Esophagus mucosa (tissue), 1 donor: ENCODE measurements at regions not wholly inside any gene's neighbourhood (a gene's known extent, or its start where the extent isn't known, plus 50 kb on each side); places are given as distances from the start of the nearest gene placed in this dataset.
"Not testable (repeated sequence)": the region's sequence is repeated elsewhere in the genome, so short reads cannot be mapped to it uniquely, and the experiment has no call there.

Source experiments
- ATAC-seq: fragments of 200-7000 bp; cut with Tn5 transposase; one replicate; pipeline ENCODE4 v1.9.1; 2020
- donor health status: DM: yes; HTN: yes; CAD: no.

DNA sequence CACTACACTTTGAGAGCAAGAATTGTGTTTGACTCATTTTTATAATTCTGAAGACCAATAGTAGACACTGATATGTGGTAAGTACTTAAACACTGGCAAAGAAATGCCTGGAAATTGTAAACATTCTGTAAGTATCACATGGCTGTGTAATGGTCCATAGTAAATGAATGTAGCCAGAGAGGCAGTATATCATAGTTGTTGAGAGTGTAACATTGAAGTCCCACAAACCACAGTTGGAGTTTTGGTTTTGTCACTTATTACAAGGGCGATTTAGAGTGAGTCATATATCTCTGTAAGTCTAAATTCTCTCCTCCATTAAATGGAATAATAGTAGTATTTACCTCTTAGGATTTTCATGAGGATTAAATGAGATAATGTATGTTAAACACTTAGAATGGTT lies 181.1 kb upstream of the MEF2C start:
- ATAC-seq, result no peak

DNA sequence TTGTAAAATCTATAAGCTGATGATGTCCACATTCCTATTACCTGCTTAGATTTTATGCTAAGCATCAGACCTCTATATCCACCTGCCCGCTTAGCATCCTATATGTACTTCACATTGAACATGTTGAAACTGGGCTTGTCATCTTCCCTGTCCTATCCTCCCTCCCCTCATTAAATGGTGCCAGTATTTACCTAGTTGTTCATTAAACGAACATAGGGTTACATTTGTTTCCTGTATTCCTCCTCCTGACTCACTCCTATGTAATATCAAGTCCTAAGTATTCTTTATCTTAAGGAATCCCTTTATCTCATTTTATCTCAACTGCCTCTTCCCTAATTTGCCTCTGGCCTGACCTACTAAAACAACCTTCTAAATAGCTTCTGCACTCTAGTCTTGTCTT lies 177.8 kb upstream of the MEF2C start:
- no peak for ATAC-seq

DNA sequence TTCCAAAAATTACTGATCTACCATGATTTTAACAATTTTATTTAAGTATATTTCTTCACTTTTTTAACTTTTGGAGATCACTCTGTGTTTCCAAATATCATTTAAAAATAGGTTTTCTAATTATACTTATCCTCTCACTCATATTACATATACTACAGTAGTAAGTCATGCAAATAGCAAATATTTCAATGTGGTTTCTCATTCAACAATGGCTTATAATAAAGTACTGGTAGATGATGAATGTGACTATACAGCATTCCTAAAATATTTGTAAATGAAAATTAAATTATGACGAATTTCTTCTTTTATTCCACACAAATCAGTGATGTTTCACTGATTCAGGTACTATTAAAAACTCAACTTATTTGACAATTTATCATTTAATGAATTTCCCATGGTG lies 176.3 kb upstream of the MEF2C start:
- ATAC-seq, result no peak

DNA sequence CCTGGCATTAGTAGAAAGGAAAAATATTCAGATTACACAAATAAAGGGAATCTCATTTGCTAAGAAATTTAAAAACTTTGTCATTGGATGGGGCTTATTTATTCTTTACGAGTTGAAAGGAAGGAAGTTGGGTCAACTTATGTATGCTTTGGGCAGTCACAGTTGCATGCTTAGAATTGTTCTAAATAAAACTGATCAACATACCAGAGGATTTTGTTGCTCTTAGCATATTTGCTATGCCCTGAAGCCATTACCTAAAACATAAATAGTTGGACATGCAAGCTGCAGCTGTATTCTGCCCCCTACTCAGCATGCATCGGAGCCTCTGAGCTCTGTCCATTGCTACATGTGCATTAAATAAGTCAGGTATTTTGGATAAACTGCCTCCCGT lies 172.7 kb upstream of the MEF2C start:
- ATAC-seq, result no peak

DNA sequence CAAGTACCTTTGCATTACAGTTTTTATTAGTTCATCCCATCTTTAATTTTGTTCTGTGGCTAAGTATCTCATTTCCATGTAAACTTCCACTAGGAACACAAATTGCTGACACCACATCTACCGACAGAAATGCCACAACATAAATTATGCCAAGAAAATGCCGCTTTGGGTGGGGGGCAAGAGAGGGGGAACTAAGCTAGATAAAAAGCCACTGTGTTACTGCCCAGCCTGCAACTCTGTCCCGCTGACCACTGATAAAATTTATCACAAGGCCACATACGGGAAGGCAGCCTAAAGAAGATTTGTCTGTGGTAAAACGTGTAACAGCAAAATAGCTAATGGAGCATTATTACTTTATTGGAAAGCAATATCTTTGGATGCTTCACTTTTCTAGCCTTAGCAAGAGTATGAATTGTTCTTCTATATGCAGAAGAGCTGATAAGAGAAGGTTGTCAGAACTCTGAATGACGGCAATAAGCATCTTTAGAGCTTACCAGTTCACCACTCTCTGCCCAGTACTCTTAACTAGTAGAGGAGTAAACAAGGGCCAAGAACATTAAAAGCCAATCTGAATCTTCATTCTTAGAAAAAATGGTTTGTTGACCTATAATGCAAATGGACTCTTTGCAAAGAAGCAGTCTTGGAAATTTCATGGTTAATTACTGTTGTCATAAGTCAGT lies 172.2 kb upstream of the MEF2C start:
- no peak for ATAC-seq

DNA sequence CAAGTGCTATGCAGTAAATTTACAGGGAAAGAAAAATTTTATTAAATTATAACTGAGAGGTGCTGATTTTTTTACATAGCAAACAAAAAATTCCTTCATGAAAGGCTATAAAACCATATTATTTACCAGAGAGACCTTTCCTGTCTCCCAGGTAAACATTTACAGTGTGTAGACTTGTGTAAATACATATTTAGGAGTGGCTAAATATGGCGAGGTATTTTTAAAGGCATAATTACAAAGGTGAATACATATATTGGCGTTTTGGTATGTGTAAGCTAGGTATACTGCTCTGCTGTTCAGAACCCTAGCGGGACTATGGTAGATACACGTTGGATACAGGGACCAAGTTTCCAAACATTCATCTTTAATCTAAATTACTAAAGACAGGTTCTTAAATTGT lies 170.6 kb upstream of the MEF2C start:
- ATAC-seq, result no peak

DNA sequence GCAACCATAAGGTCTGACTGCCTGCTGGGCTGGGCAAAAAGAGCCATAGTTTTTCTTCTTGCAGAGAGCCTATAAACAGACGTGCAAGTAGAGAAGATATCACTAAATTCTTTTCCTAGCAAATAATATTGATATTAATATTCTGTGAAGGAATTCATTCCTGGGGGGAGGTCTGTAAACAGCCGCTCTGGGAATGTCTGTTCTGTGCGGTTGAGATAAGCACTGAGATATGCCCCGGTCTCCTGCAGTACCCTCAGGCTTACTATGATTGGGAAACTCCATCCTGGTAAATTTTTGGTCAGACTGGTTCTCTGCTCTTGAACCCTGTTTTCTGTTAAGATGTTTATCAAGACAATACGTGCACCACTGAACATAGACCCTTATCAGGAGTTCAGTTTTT lies 167.1 kb upstream of the MEF2C start:
- not testable (repeated sequence) for ATAC-seq

DNA sequence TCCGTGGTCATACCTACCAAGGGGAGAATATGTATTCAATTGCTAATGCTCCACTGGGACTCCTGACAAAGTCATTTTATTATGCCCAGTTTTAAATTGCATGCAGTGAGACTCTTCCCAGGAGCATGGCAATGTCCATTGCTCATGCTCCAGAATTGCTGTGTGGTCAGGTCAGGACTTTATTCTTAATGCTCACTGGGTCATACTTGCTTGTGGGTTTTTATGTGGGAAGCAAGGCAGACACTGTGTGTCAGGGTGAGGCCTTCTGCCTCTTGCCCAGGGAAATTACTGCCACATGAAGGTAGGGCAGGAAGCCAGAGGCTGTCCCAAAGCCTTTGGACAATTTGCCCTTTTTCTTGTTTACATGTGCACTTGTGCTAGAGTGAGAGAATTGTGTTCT lies 164.6 kb upstream of the MEF2C start:
- no peak for ATAC-seq

DNA sequence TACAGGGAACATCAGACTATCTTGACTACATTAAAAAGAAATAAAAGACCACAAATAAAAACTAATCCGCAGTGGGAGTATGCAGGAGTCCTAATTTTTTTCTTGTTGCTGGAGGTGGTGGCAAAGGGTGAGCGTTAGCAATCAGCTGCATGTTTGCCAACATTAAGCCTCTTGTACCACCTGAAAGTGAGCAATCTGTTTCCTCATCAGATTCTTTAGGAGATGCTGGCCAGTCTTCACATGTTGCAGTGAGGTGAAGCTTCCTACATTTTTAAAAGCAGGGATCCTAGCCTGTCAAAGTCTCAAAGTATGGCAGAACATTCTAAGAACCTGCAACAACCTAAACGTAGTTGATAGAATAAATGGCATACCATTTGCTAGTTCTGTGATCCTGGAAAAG lies 162.2 kb upstream of the MEF2C start:
- ATAC-seq, result no peak

DNA sequence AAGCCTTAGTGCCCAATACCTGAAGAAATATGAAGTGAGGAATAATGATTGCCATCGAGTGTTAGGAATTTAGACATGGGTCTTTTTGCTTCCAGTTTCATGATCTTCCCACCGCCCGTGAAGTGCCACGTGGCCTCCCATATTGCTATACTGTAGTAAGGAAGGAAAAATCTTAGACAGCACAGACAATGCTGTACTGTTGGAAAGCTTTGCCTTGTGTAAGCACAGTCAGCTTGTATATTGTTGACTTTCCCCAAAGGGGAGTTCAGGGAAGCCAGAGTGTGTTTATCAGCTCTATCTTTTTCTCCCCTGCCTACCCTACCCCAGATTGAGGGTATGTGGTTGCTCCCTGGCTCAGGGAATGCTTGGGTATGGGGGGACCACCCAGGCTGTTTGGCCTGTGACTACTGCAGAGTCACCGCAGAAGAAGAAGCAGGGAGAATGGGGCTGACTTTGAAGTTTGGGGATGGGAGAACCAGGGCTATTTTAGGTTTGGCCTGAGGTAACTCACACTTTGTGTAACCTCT lies 161.8 kb upstream of the MEF2C start:
- no peak for ATAC-seq

DNA sequence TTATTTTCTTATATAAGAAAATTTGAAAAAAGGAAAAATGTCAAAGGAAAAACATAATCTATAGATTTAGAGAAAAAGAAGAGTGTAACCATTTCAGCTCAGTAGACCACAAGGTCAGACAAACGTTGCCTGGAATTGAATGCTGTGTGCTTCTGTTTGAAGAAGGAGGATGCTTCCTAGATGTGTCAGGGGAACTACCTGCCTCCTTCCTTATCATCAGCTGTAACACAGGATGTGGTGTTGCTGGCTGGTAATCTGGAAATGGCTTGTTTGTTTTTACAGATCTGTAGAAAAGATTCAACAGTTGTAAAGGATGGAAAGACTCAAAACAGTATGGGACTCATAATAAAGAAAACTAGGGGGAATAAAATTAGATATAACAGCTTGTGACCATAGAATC lies 160.7 kb upstream of the MEF2C start:
- no peak for ATAC-seq

DNA sequence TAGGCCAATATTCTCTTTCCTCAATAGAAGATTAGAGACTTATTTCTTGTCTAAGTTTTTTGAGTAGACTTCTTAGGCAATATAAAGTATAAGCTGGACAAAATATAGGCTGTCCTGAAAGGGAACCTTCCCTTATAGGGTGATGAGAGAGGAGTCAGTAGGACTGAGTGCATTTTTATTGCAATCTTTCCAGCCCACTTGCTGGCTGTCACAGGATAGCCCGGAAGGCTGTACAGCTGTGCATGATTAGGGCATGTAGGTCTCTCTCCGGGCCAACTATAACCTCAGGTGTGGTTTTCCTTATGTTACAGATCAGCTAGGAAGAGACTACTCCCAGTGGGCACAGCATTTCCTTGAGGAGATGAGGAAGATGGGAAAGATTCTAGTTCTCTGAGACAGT lies 159.8 kb upstream of the MEF2C start:
- no peak for ATAC-seq

DNA sequence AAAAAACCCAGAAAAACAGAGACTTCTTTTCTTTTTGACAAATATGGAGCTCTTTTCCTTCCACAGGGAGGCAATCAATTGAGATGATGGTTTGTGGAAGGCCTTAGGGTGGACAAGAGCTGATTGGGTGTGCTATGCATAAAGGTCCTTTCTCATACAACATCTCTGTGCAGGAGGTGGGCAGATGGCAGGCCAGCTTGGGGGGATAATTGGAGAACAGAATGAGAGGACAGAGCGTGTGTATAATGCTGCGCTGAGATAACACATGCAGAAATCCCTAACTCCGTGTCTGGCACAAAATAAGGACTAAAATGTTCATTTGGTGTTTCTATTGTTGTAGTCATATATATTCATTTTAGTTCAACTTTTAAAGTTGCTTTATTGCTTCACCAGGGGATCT lies 159.0 kb upstream of the MEF2C start:
- ATAC-seq, result no peak

DNA sequence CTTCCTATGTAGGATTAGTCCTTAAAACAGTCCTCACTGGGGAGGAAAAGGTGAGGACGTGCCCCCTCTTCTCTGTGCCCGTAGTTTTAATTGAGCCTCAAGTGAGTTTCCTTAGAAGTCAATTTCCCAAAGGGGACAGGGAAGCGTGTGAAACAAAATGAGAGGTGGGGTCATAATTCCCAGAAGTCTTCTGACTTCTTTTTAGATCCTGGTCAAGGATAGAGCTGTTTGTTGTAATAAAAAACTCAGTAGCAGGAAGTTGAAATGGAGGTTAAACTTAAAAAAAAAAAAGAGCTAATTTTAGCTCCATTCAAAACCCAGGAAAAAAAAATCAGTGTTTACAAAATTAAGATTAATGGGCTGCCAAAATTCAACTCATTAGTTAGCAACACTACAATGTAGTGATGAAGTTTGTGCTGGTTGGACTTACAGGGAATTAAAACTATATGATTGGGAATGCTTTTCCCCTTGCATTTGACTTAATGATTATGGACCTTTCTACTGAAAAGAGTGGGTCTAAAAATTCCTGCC lies 158.3 kb upstream of the MEF2C start:
- no peak for ATAC-seq

DNA sequence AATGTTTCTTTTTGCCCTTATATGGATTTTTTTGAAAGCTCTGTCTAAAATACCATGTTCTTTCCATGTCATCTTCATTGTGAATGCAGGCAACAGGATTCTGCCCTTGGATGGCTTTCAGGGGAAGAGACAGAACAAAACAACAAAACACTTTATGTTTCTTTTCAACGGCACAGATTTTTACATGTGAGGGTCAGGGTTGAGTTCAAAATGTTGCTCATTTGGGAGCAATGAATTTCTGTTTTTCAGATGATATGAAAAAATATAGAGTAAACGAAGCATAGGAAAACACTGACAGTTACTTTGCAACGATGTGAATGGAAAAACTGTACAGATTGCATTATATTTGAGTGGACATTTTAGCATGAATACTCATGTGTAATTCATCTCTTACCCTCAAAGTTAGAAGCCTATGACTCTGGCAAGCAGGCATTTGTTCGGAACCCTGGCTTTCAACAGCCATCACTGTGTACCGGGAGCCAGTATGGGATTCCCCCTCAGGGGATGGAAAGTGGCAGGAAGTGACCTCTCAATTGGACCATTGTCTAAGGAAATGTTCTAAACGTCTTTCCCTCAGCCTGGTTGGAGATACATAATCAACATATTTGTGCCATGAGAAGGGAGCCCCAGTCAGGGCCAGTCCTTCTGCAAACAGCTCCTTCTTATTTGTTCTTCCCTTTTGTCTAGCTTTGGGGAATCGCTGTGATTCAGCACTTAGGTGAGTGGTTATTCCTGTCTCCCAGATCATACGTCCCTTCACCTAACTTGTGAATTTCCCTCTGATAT lies 153.9 kb upstream of the MEF2C start:
- no peak for ATAC-seq

DNA sequence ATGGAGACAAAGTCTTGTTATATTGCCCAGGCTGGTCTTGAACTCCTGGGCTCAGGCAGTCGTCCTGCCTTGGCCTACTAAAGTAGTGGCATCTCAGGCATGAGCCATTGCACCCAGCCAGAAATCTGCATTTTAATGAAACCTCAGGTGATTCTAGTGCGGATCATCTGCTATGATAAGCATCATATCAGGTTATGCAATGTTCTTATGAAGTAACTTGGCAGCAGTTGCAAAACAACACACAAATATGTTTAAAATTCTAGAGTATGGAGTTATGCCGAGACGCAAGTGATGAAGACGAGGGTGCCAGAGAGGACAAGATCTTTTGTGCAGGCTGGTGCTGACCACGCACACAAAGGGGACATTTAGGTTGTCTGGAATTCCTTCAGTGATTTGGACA lies 153.2 kb upstream of the MEF2C start:
- ATAC-seq, result no peak

DNA sequence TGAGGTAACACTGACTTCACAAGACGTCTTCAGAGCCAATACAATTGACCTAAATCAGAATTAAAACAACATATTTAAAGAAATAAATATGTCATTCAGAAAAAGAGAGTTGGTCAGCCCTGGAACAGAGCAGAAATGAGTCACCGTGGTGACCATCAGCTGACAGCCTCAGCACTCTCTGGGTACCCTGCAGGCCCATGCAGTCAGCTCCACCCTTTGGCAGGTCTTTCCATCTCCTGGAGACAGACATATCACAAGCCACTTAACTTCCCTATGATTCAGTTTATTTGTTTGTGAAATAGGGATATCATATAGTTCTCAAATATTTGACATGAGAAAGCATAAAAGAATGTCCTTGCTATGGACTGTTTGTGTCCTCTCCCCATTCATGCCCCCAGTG lies 151.6 kb upstream of the MEF2C start:
- ATAC-seq, result no peak

DNA sequence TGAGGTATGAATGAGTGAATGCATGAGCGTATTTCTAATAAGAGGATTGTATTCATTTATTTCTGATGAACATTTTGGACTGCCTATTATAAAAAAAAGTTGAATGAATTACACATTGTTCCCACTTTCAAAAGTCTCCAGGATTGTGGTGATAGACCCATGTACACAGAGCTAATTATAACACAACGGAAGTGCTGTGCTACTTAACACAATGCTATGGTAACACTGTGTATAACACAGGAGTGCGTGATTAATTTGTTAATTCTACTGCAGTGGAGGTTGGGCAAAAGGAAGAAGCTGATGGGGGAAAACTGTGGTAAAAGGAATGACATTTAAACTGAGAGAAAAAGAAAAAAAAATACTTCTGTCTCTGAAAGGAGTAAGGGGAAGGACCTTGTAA lies 147.8 kb upstream of the MEF2C start:
- ATAC-seq, result no peak

DNA sequence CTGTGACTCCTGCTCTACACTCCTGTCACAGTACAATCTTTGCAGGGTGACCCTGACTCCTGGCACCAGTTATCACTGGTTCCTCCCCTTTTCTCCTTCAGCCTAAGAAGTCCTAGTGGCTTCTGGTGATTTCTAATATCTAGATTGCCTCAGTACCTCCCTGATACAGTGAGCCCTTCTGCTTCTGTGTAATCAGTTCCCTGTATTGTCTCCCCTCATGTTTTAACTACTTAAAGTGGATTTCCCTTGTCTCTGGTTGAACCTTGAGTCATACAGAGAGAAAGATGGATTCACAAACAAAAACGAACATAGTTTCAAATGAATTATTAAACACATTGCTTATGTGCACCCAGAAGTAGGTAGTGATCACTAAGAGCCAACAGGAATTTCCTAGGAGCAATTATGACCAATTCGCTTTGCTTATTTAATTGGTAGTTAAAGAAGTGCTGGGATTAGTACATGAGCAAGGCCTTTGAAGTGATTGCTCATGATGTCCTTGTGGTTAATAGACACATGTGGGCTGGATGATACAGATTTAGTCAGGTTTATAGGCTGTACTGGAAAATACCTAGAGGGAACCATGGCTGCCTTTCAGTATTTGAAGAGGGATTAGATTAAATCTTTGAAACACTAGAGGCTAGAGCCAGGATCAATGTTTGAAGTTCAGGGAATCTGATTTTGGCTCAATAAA lies 145.8 kb upstream of the MEF2C start:
- ATAC-seq, result no peak

DNA sequence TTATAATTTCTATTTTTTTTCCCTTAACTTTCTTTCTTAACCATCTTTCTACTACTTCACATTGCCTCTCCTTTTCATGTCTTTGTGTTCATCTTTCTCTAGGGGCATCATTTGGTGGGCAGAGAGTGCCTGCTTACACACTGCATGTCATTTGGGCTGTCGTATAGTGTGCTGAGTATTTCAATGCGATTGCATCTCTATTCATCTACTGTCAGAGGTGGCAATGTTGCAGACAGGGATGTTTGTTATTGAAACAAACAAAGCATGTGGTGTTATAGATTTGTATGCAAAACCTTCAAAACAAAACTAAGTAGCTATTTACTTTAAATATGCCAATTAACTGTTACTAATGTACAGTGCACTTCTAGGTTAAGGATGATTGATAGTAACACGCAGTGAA lies 141.1 kb upstream of the MEF2C start:
- no peak for ATAC-seq

DNA sequence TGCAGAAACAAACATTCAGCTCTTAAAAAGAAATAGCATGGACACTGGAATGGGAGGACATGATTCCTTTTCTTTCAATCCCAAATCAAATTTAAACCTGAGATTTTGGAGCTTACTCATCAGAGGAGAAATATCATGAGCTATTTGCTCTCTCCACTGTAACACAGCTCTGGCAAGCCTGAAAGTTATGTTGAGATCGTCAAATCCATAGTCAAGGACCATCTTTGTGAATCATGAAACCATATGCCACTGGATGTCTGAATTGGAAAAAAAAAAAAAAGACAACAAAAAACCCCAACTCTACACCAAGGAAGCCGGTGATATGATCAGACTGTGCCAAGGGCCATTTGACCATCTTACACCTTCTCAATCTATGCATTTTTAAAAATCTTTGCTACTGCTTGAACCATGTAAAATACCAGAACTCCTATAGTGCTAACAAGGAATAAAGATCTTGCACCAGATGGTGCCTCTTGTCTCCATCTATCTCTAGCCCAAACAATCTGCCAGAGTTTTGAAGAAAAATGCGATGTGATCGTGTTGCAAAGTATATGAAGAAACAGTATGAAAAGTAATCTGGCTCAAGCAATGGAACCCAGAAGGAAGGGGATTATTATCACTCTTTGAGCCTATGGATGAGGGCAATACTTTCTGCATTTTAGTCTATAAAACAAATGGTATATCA lies 138.1 kb upstream of the MEF2C start:
- ATAC-seq, result no peak

DNA sequence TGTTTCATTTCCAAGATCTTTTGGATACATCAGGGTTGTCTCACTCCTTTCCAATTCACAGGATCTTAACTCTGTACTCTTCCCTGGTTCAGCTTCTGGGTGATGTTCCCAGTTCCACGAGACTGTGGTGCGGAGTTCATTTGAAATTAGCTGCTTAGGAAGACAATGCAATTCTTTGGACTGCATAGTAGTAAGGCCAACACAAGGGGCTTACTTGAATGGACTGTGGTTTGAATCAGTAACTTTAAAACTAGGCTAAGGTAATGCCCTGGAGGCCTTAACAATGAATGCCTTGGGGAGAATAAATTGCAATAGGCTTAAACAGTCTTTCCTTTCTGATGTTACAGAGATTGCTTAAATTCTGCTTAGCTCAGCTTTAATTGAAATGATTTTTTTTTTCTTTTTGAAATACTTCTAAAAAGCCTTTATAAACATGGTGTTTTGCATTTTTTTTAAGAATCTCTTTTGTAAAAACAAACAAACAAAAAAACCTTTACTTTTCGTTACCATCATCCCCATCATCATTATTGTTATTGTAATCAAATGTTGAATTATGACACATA lies 133.8 kb upstream of the MEF2C start:
- ATAC-seq, result no peak

DNA sequence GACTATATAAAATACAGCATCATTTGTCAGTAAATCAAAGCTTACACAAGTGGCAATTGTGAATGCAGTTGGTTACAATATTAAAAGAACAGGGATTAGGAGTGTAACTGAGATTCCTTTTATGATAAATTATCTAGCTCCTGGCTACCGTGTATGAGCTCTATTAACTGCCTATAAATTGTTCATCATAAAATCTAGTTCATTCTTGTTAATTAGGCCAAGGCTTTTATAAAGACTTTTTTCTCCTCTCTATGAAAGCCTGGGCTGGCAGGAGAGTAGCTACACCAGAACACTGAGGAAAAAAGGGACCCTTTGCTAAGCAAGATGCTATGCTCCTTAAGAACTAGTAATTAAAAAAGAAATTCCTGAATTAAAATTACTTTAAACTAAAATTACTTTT lies 132.4 kb upstream of the MEF2C start:
- ATAC-seq, result no peak
